DMS53 treated with DMSO at 0.1 percent for 48 hours (cell line): ENCODE measurements at regions not wholly inside any gene's neighbourhood (a gene's known extent, or its start where the extent isn't known, plus 50 kb on each side); places are given as distances from the start of the nearest gene placed in this dataset.

Experiments
- DNase-seq: peaks from one replicate; lab custom pipeline; 2025; ENCODE audit not compliant: unreplicated experiment; lab: John Stamatoyannopoulos, UW

DNA sequence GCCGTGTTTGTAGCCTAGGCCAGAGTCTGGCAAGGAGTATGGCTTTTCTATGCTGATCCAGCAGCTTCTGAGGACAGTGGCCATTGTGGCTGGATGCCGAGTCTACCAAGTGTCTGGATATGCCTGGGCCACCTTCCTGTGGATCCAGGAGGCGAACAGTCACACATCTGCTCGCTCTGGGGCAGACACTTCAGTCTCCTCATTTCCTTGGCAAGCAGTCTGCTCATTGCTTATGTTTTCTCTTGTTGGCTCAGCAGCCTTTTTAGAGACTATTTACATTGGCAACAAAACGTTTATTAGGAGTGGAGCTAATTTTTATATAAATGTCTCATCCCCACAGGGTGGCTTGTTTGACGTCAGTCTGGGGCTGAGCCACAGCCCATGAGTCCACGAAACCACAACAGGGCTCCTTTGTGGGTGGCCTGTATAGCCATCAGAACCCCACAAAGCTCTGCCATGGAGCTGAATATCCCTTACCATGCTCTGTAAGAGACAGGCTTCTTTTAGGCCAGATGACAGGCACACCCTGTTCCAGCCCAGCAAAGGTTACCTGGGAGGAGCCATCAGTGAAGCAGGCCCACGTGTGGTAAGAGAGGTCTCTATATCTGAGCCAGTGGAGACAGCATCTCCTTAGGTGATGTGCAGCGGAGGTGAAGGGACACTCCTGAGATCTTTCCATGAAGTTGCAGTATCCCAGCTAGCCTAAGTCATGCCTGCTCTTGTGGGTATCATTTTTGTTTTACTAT is 221.7 kb downstream of the DIRAS2 start:
- DNase-seq, result peak; percentile 1

DNA sequence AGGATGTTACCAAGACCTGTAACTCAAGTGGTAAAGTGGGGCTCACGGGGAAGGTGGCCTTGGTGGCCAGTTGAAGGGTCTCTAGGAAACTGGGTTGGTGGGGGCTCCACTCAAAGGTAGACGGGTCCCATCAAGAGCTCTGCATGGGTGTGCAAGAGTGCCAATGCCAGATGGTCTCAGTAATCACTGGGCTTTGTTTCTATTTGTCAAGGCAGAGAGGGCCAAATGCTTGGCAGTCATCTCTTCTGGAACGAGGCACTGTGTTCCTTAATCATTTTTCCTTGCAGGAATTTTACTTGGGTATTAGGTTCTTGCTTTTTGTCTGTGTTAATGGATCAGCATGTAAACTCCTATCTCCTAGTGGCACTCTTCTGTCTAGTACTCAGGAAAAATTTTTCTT is 220.8 kb downstream of the DIRAS2 start:
- no peak for DNase-seq

DNA sequence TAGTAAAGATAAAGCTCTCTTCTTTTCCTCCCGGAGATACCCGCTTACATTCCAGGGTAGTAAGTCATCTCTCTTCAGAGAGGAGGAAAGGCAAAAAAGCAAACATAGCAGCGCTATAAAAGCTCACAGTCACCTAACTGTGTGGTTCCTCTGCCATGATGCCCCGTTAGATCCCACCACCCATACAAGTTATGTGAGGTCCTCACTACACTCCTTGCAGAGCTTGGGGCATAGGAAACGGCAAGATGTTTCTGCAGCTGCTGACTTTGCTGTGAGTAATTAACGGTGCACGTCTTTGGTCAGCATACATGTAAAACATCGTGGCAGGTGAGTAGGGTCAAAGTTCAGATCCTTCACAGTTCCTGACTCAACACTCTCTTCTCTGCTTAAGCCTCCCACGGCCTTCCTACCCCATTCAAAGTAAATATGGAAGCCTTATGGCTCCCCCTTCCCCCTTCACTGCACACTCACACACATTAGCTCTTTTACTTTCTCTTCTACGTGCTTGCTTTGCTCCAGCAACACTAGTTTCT is 218.9 kb downstream of the DIRAS2 start:
- peak; percentile 60 for DNase-seq

DNA sequence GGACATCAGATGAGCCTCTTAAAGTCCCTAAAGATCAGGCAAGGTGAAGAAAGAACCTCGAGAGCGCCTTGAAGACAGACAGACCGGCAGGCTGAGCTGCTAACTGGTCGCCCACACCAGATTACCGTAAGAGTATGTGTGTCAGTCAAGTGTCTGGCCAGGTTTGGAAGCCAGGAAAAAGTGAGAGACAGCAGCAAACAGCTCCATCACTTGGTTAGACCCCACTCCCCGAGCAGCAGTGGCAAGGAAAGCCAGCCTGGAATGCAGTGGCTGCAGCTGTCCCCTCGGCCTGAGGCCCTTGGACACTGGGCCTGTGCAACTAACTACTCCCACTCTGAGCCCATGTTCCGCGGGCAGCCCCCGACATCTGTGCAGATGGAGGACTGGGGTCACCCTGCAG is 214.1 kb downstream of the DIRAS2 start:
- DNase-seq, result no peak

DNA sequence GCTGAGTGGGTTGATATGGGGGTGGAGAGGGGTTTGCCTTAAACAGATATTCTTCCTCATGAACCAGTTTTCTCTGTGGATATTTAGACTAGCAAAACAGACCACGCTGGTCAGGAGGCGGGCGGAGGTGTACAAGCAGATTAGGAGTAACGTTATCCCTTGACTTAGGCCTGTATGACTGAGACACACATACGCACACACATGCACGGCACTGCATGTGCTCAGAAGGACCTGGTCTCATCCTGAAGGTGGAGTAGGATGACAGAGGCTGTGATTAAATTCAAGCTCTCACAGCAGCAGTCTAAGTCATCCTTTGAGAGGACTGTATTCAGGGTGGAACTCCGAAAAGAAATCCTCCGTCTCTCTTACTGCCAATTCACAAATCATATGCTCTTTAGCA is 209.7 kb downstream of the DIRAS2 start:
- peak; percentile 19 for DNase-seq

DNA sequence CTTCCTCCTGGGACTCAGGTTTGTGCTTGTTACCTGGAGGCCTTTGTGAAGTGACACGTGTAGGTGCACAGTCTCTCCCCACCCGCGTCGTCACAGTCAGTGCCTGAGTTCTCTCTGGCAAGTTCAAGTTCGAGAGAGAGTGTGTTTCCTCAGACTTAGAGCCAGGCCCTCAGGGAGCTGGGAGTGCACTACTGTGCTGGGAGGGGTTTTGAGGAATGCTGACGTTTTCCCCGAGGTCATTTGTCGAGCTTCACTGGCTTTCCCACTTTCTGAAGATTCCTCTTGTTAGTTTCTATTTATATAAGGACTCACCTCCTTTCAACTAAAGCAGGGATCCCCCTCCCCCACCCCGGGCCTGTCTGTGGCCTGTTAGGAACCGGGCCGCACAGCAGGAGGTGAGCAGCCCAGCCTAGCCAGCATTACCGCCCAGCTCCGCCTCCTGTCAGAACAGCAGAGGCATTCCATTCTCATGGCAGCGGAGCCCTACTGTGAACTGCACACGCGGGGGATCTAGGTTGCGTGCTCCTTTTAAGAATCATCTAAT is 209.2 kb downstream of the DIRAS2 start:
- DNase-seq, result peak; percentile 14

DNA sequence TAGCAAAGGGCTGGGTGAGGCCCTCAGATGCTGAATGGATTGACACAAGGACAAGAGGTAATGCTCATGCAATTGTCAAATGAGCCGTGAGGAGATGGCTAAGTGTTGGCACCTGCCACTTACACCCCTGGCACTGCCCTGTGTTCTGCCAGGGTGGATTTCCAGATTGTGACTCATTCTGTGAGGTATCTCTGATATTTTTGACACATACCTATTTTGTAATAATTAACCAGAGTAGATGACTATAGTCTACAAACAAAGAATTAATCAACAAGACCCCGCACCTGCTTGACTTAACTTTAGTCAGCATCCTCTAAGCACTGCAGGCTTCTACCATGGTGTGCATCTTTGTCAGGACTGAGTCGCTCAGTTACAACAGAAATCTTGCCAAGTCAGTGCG is 200.8 kb downstream of the DIRAS2 start:
- DNase-seq, result peak; percentile 81

DNA sequence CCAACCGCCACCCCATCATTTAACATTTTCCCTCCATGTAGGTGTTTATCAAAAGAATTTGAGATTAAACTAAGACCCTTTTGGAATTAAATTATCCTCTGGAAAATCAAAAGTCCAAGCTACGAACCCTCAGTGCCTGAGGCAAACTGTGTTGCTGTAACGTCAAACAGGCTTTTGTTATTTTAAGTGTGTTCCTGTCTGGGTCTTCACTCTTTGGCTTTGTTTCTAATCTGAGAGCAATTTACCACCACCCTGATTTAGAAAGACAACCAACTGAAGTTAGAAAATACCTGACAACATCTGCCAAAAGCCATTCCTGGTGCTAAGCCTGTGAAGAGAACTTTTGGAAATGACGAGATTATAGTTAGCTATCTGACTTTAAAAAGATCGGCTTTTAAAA is 199.9 kb downstream of the DIRAS2 start:
- DNase-seq, result no peak

DNA sequence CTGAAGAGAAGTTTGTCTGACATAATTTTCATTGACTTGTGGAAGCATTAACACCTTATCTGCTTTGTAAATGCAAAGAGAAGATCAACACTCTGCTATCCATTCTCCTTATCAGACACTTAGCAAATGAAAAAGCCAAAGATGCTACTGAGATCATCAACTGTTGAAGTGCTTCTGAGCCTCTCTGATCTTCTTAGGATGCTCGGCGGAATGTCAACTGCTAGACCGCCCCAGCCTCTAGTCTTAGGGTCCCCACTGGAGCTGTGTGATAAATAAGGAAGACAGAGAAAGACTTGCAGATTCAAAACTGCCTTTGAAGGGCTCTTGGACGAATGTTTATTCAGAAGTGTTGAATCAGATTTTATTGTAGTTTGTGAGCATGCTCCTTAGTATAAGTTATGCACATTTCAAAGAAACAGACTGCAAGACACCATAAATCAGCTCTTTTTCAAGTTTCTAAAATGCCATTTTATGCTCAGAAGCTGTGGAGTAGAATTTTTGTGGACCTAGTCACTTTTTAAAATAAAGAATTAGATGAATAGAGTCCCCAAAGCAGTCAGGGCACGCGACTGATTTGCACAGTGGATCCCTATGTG is 197.9 kb downstream of the DIRAS2 start:
- DNase-seq, result no peak

DNA sequence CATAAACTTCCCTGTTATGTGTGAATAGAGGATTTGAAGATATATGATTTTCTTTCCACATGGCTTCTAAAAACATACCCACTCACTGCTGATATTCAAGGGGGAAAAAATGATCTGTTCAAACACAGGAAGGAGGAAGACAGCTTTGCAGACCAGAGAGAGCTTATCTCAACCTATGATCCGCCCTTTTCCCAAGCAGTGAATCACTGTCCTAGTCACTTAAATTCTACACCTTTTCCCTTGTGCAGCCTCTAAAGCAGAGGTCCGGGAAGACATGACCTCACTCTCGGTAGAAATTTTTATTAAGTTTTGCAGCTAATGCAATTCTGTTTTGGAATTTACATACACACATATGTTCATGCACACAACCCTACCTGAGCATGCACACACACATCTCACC is 197.2 kb downstream of the DIRAS2 start:
- DNase-seq, result no peak

DNA sequence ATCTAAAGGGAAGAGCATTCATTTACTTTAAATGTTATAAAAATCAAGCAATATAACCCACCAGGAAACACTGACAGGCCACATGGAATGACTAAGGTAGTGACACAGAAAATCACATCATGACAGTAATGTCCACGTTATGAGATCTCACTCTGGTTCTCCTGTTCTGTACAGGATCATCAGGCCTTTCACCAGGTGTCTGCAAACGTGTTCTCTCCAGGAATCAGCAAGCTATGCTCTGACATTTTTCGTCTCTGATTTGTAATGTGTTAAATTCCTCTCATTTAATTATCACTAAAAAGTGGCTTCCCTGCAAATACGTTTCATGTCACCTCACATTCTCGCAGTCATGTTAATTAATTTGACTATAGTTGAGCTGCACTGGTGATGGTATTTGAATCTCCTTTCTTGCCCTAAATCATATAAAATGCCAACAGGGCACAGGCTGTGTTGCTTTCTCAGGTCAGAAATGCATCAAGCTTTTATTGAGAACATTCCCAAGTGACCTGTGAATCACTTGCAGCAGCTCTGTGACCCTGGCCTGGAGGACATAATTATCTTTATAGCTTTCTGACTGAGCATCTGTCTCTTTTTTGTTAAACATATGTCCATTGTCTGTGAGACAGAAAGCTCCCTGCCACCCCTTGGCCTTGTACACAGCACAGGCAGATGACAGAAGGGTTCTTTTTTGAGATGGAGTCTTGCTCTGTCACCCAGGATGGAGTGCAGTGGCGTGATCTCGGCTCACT is 196.2 kb downstream of the DIRAS2 start:
- DNase-seq, result no peak

DNA sequence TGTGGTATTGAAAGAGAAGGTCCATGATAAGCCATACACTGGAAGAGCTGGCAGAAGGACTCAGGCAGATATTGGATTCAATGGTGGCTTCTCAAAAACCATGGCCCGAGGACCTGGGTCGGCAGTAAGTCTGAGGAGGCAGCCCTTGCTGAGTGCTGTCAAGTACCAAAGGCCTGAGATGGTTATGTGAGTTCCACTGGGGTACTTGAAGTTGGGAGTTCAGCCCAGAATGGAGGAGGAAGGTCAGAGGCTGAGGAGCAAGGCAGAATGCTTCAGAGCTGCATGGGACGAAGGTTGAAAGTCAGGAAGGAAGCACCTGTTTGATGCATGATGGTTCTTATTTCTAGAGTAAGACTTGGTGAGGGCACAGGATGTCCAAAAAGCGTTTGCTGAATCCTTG is 194.9 kb downstream of the DIRAS2 start:
- no peak for DNase-seq

DNA sequence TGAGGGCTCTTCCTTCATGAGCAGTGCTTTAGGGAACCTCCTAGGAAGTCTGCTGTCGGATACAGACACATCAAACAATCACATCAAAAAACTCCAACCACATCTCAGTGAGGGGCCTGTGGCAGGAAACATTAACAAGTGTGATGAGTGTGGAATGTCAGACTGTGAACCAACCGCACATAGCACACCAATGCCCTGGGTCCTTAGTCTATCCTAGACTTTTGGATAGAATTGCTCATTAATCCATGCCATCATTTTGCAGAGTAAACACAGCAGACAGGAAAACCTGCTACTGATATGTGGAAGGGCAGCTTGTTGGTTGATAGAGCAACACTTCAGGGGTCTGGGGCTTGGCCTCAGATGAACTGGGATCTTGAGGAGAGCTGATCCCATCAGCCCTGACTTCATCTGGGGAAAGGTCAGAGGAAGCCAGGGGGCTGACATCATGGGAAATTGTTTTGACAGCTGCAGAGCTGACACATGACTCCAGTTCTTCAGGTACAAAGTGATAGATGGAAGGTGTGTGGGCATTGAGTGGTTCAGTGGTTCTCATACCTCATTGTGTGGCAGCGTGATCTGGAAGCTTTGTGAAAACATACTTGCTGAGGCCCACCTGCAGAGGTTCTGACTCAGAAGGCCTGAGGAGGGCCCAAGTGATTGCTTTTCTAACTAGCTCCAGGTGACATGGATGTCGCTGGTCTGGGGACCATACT is 193.3 kb downstream of the DIRAS2 start:
- peak; percentile 56 for DNase-seq

DNA sequence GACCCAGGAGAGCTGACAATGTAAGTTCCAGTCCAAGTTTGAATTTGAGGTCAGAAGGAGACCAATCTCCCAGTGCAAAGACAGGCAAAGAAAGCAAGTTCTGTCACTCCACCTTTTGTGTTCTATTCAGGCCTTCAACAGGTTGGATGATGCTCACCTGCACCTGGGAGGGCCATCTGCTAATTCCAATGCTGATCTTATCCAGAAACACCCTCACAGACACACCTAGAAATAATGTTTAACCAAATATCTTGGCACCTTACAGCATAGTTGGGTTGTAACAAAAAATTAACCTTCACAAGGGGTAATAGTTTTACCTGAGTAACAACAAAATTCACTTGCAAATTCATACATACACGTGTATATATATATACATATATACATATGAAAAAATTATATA is 190.8 kb downstream of the DIRAS2 start:
- DNase-seq, result no peak

DNA sequence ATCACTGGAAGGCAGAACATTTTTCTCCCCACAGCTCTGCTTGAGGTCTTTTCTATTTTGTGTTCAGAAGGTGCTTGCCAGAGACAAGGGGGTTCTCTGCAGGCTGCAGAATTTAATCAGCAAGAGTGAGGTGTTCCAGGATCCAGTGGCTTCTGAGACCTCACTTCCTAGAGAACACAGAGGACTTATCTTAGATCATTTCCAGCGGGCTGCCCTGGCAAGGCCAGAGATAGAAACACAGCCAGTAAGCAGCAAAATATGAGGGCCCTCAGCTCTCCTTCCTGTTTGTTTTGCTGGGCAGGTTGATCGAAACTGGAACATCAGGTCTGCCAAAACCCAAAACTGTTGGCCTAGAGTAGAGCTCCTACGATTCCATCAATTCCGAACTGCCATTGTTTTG is 187.3 kb downstream of the DIRAS2 start:
- DNase-seq, result no peak

DNA sequence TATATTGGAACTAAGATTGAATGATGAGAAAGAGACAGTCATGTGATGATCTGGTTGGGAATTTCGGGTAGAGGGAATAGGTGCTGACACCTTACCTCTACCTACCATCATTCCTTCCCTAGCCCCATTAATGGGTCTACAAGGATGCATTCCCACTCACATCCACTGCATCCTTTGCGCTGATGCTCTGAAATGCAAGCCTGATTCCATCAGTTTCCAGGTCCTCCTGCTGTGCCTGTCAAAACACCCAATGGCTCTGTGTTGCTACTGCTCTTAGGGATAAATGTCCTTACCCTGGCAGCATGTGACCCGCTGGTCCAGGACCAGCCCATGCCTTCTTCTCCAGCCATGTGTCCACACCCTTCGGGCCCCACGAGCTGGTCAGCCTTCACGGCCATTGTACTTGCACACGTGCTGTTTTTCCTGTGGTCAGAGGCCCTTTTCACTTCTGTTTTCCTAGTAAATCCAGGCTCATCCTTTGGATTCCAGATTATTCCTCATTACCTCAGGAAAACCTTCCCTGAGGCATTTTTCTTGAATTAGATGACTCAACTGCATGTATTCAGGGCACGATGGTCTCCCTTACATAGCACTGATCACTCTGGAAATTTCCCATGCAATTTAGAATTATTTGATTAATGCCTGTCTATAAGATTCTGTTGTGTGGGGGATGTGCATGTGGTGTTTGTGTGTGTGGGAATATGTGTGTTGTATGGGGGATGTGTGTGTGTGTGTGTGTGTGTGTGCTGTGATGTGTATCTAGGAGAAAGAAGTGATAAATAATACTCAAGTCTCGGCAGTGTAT is 185.0 kb downstream of the DIRAS2 start:
- no peak for DNase-seq

DNA sequence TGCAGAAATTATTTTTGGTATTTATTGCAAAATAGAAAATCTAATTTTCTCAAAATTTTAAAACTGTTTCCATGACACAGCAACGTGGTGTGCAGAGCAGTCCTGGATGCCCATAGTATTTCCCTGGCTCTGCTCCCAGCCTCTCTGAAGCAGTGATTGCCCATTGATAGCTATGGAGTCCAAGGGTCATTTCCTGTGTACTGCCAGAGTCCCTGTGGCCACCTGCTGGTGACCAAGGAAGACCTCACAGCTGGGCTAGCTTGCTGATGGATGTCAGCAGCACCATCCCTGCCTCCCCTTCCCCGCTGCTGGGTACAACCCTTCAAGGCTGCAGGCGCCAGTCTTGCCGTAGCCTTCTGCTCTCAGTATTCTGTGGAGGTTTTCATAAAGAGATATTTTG is 184.1 kb downstream of the DIRAS2 start:
- peak; percentile 84 for DNase-seq

DNA sequence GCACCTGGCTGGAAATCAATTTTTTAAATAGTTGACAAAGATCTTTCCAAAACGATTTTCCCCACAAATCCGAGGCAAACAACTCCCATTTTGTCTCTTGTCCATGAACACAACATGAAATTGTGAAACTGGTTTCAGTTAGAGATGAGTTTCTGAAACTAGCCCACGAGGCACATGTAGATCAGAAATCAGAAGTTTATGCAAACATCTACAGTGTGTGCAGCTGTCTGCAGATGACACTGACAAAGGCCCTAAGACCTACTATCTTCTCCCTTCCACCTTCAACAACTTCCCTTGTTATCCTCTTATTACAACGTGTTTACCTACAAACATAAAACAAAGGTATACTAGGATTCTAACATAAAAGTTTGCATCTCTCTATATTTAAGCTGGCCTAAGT is 183.3 kb downstream of the DIRAS2 start:
- DNase-seq, result no peak

DNA sequence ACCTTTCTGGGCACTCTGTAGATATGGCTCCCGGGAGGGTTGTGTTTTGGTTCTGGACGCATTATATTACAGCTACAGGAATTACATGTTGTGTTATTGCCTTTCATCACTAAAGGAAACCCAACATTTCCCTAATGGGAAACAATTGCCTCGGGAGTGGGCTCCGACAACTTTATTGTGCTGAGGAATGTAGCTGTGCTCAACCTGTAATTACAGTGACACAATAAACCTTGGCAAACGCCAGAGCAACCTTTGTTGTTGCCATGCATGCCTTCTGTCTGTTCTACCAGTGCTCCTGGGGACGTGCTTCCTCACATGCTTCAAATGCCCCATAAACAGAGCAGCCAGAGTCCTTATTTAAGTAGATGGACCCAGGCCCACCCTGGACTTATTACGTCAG is 182.4 kb downstream of the DIRAS2 start:
- no peak for DNase-seq

DNA sequence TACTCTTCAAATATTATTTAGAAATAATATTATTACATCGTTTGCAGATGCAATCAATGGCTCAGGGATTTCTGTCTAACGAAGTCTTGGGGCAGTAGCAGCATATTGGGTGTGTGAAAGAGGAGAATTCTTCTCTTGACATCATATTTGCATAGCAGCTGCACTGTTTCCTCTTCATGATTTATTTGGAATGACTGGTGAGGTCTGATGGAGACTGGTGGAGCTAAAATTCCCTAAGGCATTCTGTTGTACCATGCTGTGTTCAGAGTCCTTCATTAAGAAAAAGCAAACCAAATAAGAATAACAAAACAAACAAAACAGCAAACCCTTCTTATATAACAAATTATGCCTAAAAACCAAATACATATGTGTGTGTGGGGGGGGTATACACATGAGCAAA is 177.6 kb downstream of the DIRAS2 start:
- no peak for DNase-seq
